ENCODE measurements at regions not wholly inside any gene's neighbourhood (a gene's known extent, or its start where the extent isn't known, plus 50 kb on each side); places are given as distances from the start of the nearest gene placed in this dataset.

- in situ Hi-C loops (cut with MboI; ENCODE audit: low sequenced_read_pairs, unreplicated experiment) = no loop called here
- no peak for TF ChIP-seq CTCF (IDR thresholded peaks at IDR 0.05; ENCODE audit: borderline replicate concordance, control extremely low read depth, extremely low read depth, insufficient read depth, missing control alignments)
- DNase-seq (ENCODE audit: low spot score) = no peak
Measured at GRCh38 chr1:217327901-217328300, 303.0 kb downstream of the GPATCH2 start.

GRCh38 chr1:217322834-217323233, 308.1 kb downstream of the GPATCH2 start:
- in situ Hi-C loops (cut with MboI; ENCODE audit: low sequenced_read_pairs, unreplicated experiment) = no loop called here
- no peak for TF ChIP-seq CTCF (IDR thresholded peaks at IDR 0.05; ENCODE audit: borderline replicate concordance, control extremely low read depth, extremely low read depth, insufficient read depth, missing control alignments)
- DNase-seq (ENCODE audit: low spot score) = peak; percentile 38

GRCh38 chr1:217315346-217315745, 315.5 kb downstream of the GPATCH2 start:
- no peak for DNase-seq (ENCODE audit: low spot score)
- in situ Hi-C loops (cut with MboI; ENCODE audit: low sequenced_read_pairs, unreplicated experiment) = no loop called here
- TF ChIP-seq CTCF (IDR thresholded peaks at IDR 0.05; ENCODE audit: borderline replicate concordance, control extremely low read depth, extremely low read depth, insufficient read depth, missing control alignments) = no peak

- in situ Hi-C loops (cut with MboI; ENCODE audit: low sequenced_read_pairs, unreplicated experiment) = no loop called here
- no peak for DNase-seq (ENCODE audit: low spot score)
- TF ChIP-seq CTCF (IDR thresholded peaks at IDR 0.05; ENCODE audit: borderline replicate concordance, control extremely low read depth, extremely low read depth, insufficient read depth, missing control alignments) = no peak
Measured at GRCh38 chr1:217313096-217313495, 317.8 kb downstream of the GPATCH2 start.

GRCh38 chr1:217311766-217312165, 319.1 kb downstream of the GPATCH2 start:
- in situ Hi-C loops (cut with MboI; ENCODE audit: low sequenced_read_pairs, unreplicated experiment) = no loop called here
- no peak for TF ChIP-seq CTCF (IDR thresholded peaks at IDR 0.05; ENCODE audit: borderline replicate concordance, control extremely low read depth, extremely low read depth, insufficient read depth, missing control alignments)
- peak; percentile 6 for DNase-seq (ENCODE audit: low spot score)

- DNase-seq (ENCODE audit: low spot score) = no peak
- TF ChIP-seq CTCF (IDR thresholded peaks at IDR 0.05; ENCODE audit: borderline replicate concordance, control extremely low read depth, extremely low read depth, insufficient read depth, missing control alignments) = no peak
- in situ Hi-C loops (cut with MboI; ENCODE audit: low sequenced_read_pairs, unreplicated experiment) = no loop called here
Measured at GRCh38 chr1:217311269-217311668, 319.6 kb downstream of the GPATCH2 start.

- in situ Hi-C loops (cut with MboI; ENCODE audit: low sequenced_read_pairs, unreplicated experiment) = no loop called here
- no peak for TF ChIP-seq CTCF (IDR thresholded peaks at IDR 0.05; ENCODE audit: borderline replicate concordance, control extremely low read depth, extremely low read depth, insufficient read depth, missing control alignments)
- no peak for DNase-seq (ENCODE audit: low spot score)
Measured at GRCh38 chr1:217281332-217281731, 349.6 kb downstream of the GPATCH2 start.
